ENCODE measurements at regions not wholly inside any gene's neighbourhood (a gene's known extent, or its start where the extent isn't known, plus 50 kb on each side); places are given as distances from the start of the nearest gene placed in this dataset.

- TF ChIP-seq CTCF (IDR thresholded peaks at IDR 0.05) (no peak), POLR2A (IDR thresholded peaks at IDR 0.05) (no peak), EP300 (IDR thresholded peaks at IDR 0.05) (no peak)
Observed at GRCh38 chr4:20478412-20478811, 221.8 kb upstream of the PACRGL start.
